ENCODE measurements at regions not wholly inside any gene's neighbourhood (a gene's known extent, or its start where the extent isn't known, plus 50 kb on each side); places are given as distances from the start of the nearest gene placed in this dataset.

DNA sequence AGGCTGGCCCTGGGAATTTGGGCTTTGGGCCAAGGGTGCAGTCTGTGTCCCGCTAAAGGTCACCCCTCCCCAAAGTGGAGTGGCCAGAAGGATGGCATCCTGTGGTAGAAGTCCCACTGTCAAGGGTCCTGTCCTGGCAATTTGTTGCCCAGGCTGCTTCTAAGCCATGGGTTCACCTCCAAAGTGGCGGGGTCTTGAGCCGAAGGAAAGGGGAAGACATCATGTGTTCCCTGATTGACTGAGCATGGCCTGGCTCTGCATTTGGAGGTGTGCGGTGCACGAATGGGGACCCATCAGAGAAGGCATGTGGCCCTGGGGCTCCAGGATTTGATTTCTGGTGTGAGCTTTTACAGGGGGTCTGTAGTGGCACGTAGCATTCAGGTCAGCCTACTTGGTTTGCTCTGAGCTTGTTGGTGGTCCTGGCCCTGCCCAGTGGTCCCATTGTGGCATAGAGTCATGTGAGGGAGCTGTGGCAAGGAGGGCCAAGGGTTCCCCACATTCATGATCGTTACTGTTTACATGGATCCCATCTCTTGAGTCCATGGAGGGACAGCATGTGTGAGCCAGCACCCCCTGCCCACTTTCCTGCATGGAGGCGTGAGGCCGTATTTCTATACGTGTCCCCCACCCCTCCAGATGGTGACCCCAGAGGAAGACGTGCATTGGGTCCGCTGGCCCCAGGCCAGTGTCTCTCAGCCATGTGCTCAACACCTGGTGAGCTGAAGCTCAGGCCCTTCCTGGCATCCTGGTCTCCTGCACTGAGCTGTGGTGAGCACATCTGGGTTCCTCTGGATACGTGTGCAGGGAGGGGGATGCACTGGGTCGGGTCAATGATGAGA, 225.1 kb downstream of the SNRPN start:
- no peak for TF ChIP-seq CTCF (IDR thresholded peaks at IDR 0.05)
- TF ChIP-seq POLR2A (IDR thresholded peaks at IDR 0.05): no peak
- H3K4me3 ChIP-seq (ENCODE audit: low read depth, poor library complexity, severe bottlenecking): no peak overlapping the region
- whole genome bisulfite sequencing, 2 donors: 85 to 86% methylated on average over 14 of the region's 14 CpGs
- DNase-seq (ENCODE audit: low spot score in 2 of 2): peak in 1 of 2 donors; percentile 10
- intact Hi-C loops (cut with DNase I; ENCODE audit: low total_unique reads): no loop called here

GRCh38 chr15:25180606-25181292, 226.0 kb downstream of the SNRPN start:
- no peak for DNase-seq (ENCODE audit: low spot score in 2 of 2)
- no peak overlapping the region for H3K4me3 ChIP-seq (ENCODE audit: low read depth, poor library complexity, severe bottlenecking)
- no peak for TF ChIP-seq CTCF (IDR thresholded peaks at IDR 0.05)
- no peak for TF ChIP-seq POLR2A (IDR thresholded peaks at IDR 0.05)
- WGBS, 2 donors: 71 to 79% methylated on average over 14 to 15 of the region's 15 CpGs
- intact Hi-C loops (cut with DNase I; ENCODE audit: low total_unique reads): no loop called here

DNA sequence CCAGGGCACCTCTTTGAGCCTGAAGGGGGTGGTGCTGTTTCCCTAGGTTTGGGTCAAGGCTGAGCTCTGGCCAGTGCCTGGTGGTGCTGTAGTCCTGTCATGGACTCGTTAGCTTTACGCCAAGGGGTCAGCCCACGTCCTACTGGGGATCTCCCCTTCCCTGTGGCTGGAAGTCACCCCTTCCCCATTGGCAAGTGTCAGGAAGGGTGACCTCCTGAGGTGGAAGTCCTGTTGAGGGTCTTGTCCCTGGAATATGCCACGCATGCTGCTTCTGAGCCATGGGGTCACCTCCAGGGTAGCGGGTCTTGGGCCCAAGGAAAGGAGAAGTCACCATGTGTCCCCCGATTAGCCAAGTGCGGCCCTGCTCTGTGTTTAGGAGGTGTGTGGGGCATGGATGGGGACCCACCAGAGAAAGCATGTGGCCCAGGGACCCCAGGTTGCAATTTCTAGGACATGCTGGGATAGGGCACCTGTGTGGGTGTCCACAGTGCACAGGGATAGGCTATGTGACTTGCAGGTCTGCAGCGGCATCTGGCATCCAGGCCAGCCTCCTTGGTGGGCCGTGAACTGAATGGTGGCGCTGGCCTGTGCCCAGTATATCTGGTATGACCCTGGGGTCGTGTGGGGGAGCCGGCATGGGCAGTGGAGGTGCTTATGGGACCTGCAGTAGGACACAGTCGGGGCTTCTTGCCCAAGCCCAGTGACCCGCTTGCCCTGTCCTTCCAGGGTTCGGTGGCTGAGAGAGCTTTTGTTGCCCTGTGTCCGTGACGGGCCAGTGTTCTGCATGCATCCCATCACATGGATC, 226.7 kb downstream of the SNRPN start:
- intact Hi-C loops (cut with DNase I; ENCODE audit: low total_unique reads): no loop called here
- no peak for TF ChIP-seq POLR2A (IDR thresholded peaks at IDR 0.05)
- 94 to 96% methylated on average over 11 to 15 of the region's 17 CpGs for WGBS, 2 donors
- no peak overlapping the region for H3K4me3 ChIP-seq (ENCODE audit: low read depth, poor library complexity, severe bottlenecking)
- peak in 1 of 2 donors; percentile 82 for DNase-seq (ENCODE audit: low spot score in 2 of 2)

GRCh38 chr15:25182098-25182478, 227.3 kb downstream of the SNRPN start:
- 94 to 96% methylated on average over 6 of the region's 6 CpGs for WGBS, 2 donors
- no peak for DNase-seq (ENCODE audit: low spot score in 2 of 2)

DNA sequence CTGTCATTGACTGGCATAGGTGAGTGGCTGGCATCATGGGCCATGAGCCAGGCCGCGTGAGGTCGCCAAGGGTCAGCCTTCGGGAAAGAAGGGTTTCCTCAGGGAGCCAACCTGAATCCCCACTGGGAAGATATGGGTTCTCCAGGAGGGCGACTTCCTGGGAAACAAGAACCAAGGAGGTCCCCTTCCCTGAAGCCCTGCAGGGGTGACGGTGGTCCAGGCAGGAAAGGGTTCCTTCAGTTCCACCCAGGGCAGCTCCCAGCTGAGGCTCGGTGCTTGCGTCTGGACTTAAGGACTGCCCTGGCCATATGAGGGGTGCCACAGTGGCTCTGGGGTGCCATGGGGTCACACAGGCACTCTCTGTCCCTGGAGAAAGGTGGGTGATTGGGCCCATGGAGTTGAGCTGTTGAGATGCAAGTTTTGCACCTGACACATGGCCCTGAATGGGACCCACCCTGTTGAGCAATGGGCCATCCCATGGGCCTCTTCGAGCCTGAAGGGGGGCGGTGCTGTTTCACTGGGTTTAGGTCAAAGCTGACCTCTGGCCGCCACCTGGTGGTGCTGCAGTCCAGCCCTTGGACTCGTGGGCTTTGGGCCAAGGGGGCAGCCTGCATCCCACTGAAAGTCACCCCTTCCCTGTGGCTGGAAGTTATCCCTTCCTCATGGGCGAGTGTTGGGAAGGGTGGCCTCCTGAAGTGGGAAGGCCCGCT, 228.1 kb downstream of the SNRPN start:
- intact Hi-C loops (cut with DNase I; ENCODE audit: low total_unique reads): no loop called here
- TF ChIP-seq CTCF (IDR thresholded peaks at IDR 0.05) (no peak), POLR2A (IDR thresholded peaks at IDR 0.05) (no peak)
- 88 to 89% methylated on average over 10 to 13 of the region's 14 CpGs for WGBS, 2 donors
- DNase-seq (ENCODE audit: low spot score in 2 of 2): peak in 1 of 2 donors; percentile 61
- no peak overlapping the region for H3K4me3 ChIP-seq (ENCODE audit: low read depth, poor library complexity, severe bottlenecking)

More at GRCh38 chr15:25182098-25182478, 227.3 kb downstream of the SNRPN start:
- intact Hi-C loops (cut with DNase I; ENCODE audit: low total_unique reads): no loop called here
- no peak overlapping the region for H3K4me3 ChIP-seq (ENCODE audit: low read depth, poor library complexity, severe bottlenecking)
- TF ChIP-seq CTCF (IDR thresholded peaks at IDR 0.05): no peak
- no peak for TF ChIP-seq POLR2A (IDR thresholded peaks at IDR 0.05)
